OCI-LY7 (cell line): ENCODE measurements at regions not wholly inside any gene's neighbourhood (a gene's known extent, or its start where the extent isn't known, plus 50 kb on each side); places are given as distances from the start of the nearest gene placed in this dataset.

ENCODE experiments used
- BruUV-seq: library from RNA; stranded (reverse); fragments of 400-500 nt; replicated peaks from 2 replicates; lab custom pipeline; 2021; lab: Mats Ljungman, UMichigan
- CTCF ChIA-PET: fragments of 300-600 bp; sonication (Branson Sonifier 250); formaldehyde crosslinking; loops from one replicate; lab custom pipeline; 2022; ENCODE audit warnings: antibody characterized with exemption; ENCODE audit not compliant: unreplicated experiment; lab: Charles Lee
- POLR2A ChIA-PET: fragments of 300-600 bp; sonication (Branson Sonifier 250); formaldehyde crosslinking; loops from one replicate; lab custom pipeline; 2022; ENCODE audit warnings: antibody characterized with exemption; lab: Charles Lee
- DNase-seq: peaks from one replicate; pipeline ENCODE4 v3.0.0-alpha.2; 2015; ENCODE audit warnings: low spot score
- H2AFZ ChIP-seq: fragments of 200-600 bp; sonication (generic), shearing (Covaris generic); 2 replicates; pipeline ENCODE4 v1.6.1; 2014; ENCODE audit warnings: mild to moderate bottlenecking, antibody characterized with exemption, low read length, moderate library complexity
- H3K27ac ChIP-seq: fragments of 200-600 bp; sonication (generic); 2 replicates; pipeline ENCODE4 v1.5.1; 2014; ENCODE audit warnings: mixed run types, low read depth, mild to moderate bottlenecking, moderate library complexity, low read length, inconsistent platforms; ENCODE audit not compliant: poor library complexity, severe bottlenecking
- H3K36me3 ChIP-seq: fragments of 200-600 bp; sonication (generic); 2 replicates; pipeline ENCODE4 v1.6.1; 2014; ENCODE audit warnings: mild to moderate bottlenecking, antibody characterized with exemption, low read length, moderate library complexity, mixed read lengths; ENCODE audit not compliant: insufficient read depth
- H3K4me1 ChIP-seq: fragments of 200-600 bp; sonication (generic); 2 replicates; pipeline ENCODE4 v1.5.1; 2014; ENCODE audit warnings: mild to moderate bottlenecking, low read length; ENCODE audit not compliant: insufficient read depth, poor library complexity, severe bottlenecking
- H3K4me2 ChIP-seq: fragments of 200-600 bp; sonication (generic); 2 replicates; pipeline ENCODE4 v1.6.1; 2014; ENCODE audit warnings: mild to moderate bottlenecking, low read length
- H3K4me3 ChIP-seq: fragments of 200-600 bp; sonication (generic); 2 replicates; pipeline ENCODE4 v1.5.1; 2014; ENCODE audit warnings: mild to moderate bottlenecking, low read depth, low read length; ENCODE audit not compliant: poor library complexity, severe bottlenecking
- H3K79me2 ChIP-seq: fragments of 200-600 bp; sonication (generic); 2 replicates; pipeline ENCODE4 v1.6.1; 2016; ENCODE audit warnings: low read depth, mild to moderate bottlenecking, low read length, moderate library complexity, mixed read lengths; ENCODE audit not compliant: insufficient read depth
- H3K9me2 ChIP-seq: fragments of 200-600 bp; sonication (generic); 2 replicates; pipeline ENCODE4 v1.6.1; 2016; ENCODE audit warnings: mild to moderate bottlenecking, low read length, mixed read lengths; ENCODE audit not compliant: insufficient read depth
- H3K9me3 ChIP-seq: fragments of 200-600 bp; sonication (generic); 2 replicates; pipeline ENCODE4 v1.6.1; 2014; ENCODE audit warnings: mild to moderate bottlenecking, mixed run types, low read length, mixed read lengths
- H4K20me1 ChIP-seq: fragments of 200-600 bp; sonication (generic); 2 replicates; pipeline ENCODE4 v1.6.1; 2014; ENCODE audit warnings: mild to moderate bottlenecking, antibody characterized with exemption, low read length, moderate library complexity, mixed read lengths; ENCODE audit not compliant: insufficient read depth
- CTCF ChIP-seq: fragments of 200-600 bp; sonication (generic); conservative IDR thresholded peaks from 2 replicates; pipeline ENCODE4 v1.5.1; 2014; ENCODE audit warnings: mild to moderate bottlenecking, antibody characterized with exemption, low read length, moderate library complexity, mixed read lengths
- EZH2phosphoT487 ChIP-seq: fragments of 200-600 bp; sonication (generic); IDR thresholded peaks from 2 replicates; pipeline ENCODE4 v1.6.1; 2018; ENCODE audit warnings: low read depth, borderline replicate concordance, mild to moderate bottlenecking, mixed run types, antibody characterized with exemption, low read length, moderate library complexity, mixed read lengths
- intact Hi-C: fragments of 100-400 bp; cut with micrococcal nuclease; formaldehyde crosslinking; loops from one replicate; pipeline ENCODE4 v1.10.0; 2022; ENCODE audit not compliant: unreplicated experiment

DNA sequence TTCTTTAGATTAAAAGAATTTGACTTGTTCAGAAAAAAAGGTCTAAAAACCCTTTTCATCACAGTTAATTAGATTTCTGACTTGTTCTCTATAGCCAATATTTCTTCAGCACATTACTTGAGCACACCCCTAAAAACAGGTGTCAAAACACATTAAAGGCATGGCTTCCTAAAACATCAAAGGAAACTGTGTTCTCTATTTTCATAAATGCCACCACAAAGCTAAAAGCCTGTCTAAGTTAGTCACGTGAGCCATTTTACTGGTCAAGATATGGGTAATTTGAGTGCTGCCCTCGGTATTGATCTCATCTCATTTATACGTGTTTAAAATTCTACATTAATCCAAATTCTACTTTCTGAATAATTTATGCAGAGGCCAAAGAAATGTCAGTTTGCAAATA lies 580.5 kb downstream of the HAO1 start:
- Histone ChIP-seq H3K9me2 (no peaks in the 10 kb centered on the region), H2AFZ (no peak overlapping the region), H3K4me3 (no peak overlapping the region), H3K27ac (no peak overlapping the region), H3K9me3 (no peaks in the 10 kb centered on the region), H3K36me3 (no peaks in the 10 kb centered on the region), H4K20me1 (no peaks in the 10 kb centered on the region), H3K4me1 (no peaks in the 10 kb centered on the region), H3K4me2 (no peak overlapping the region), H3K79me2 (no peaks in the 10 kb centered on the region)
- POLR2A ChIA-PET: no interaction called here
- peak; percentile 3 for DNase-seq
- CTCF ChIA-PET: no interaction called here
- no TSS peak for BruUV-seq
- intact Hi-C loops: no loop called here
- TF ChIP-seq EZH2phosphoT487 (no peak), CTCF (no peak)

DNA sequence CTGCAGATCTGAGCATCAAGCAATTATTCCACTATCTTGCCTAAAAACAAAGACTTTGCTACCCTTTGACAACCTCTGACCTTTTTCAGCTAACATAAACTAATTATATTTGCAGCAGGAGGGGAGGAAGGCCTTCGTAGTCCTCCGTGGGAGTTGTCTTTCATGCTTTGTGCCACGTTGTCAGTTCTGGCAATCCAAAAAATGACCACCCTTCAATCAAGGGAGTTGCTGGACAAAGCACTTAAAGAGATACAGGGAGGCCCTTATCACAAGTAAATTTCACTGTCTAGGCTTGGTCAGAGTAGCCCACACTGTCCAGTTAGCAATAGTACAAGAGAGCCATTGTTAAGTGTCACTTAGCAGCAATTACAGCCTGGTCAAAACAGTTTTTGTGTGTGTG lies 578.9 kb downstream of the HAO1 start:
- CTCF ChIA-PET: no interaction called here
- Histone ChIP-seq H3K4me2 (no peak overlapping the region), H2AFZ (no peak overlapping the region), H3K9me2 (no peaks in the 10 kb centered on the region), H3K36me3 (no peaks in the 10 kb centered on the region), H3K27ac (no peak overlapping the region), H3K79me2 (no peaks in the 10 kb centered on the region), H3K9me3 (no peaks in the 10 kb centered on the region), H3K4me3 (no peak overlapping the region), H4K20me1 (no peaks in the 10 kb centered on the region), H3K4me1 (no peaks in the 10 kb centered on the region)
- no peak for TF ChIP-seq EZH2phosphoT487
- TF ChIP-seq CTCF: no peak
- POLR2A ChIA-PET: no interaction called here
- no TSS peak for BruUV-seq
- intact Hi-C loops: no loop called here
- DNase-seq: no peak

GRCh38 chr20:7361931-7362330 lies 578.3 kb downstream of the HAO1 start:
- Histone ChIP-seq H3K36me3 (no peaks in the 10 kb centered on the region), H2AFZ (no peak overlapping the region), H3K9me3 (no peaks in the 10 kb centered on the region), H3K79me2 (no peaks in the 10 kb centered on the region), H4K20me1 (no peaks in the 10 kb centered on the region), H3K27ac (no peak overlapping the region), H3K9me2 (no peaks in the 10 kb centered on the region), H3K4me3 (no peak overlapping the region), H3K4me2 (no peak overlapping the region), H3K4me1 (no peaks in the 10 kb centered on the region)
- intact Hi-C loops: no loop called here
- TF ChIP-seq CTCF (no peak), EZH2phosphoT487 (no peak)
- ChIA-PET POLR2A (no interaction called here), CTCF (no interaction called here)
- no TSS peak for BruUV-seq
- DNase-seq: no peak
